Neural crest cell (in vitro differentiated cells): ENCODE measurements at regions not wholly inside any gene's neighbourhood (a gene's known extent, or its start where the extent isn't known, plus 50 kb on each side); places are given as distances from the start of the nearest gene placed in this dataset.

ENCODE experiments used
- DNase-seq: peaks from one replicate; pipeline ENCODE4 v3.0.0; 2021; ENCODE audit warnings: low read depth, mixed read lengths, low spot score
- H3K27ac Mint-ChIP-seq: one replicate; pipeline ENCODE4 v1.8.0; 2021; ENCODE audit warnings: mild to moderate bottlenecking, mixed read lengths; ENCODE audit not compliant: unreplicated experiment
- H3K27me3 Mint-ChIP-seq: 2 replicates; pipeline ENCODE4 v1.8.0; 2021; ENCODE audit warnings: low read depth, mild to moderate bottlenecking, mixed read lengths
- H3K36me3 Mint-ChIP-seq: 2 replicates; pipeline ENCODE4 v1.8.0; 2021; ENCODE audit warnings: low read depth, mild to moderate bottlenecking, mixed read lengths
- H3K4me1 Mint-ChIP-seq: 2 replicates; pipeline ENCODE4 v1.8.0; 2021; ENCODE audit warnings: mixed read lengths
- H3K4me3 Mint-ChIP-seq: one replicate; pipeline ENCODE4 v1.8.0; 2021; ENCODE audit warnings: mild to moderate bottlenecking, mixed read lengths
- H3K9me3 Mint-ChIP-seq: 2 replicates; pipeline ENCODE4 v1.8.0; 2021; ENCODE audit warnings: mixed read lengths
- TF ChIP-seq, protein P1 (sequence below): fragments of 200-600 bp; sonication (generic); conservative IDR thresholded peaks from 2 replicates; pipeline ENCODE4 v1.5.0; 2021; ENCODE audit warnings: antibody characterized with exemption, mild to moderate bottlenecking

DNA sequence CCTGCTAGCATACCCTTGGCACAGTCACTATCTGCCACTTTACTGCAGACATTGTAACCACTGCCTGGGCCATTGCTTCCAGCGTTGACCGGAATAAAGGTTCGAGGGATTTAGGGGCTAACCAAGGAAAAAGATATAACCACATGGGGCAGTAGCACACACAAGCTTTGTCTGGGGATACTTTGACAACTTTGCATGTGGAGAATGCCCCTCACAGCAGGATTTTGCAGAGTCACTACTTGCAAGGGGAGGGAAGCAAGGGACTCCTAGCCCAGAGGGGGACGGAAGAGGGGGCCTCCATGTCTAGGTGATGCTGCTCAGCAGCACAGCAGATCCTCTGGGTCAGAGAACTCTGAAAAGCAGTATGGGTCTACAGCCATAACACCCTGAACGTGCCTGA is 138.7 kb downstream of the SPP2 start:
- DNase-seq, result no peak
- H3K27ac Mint-ChIP-seq, result no peak overlapping the region

DNA sequence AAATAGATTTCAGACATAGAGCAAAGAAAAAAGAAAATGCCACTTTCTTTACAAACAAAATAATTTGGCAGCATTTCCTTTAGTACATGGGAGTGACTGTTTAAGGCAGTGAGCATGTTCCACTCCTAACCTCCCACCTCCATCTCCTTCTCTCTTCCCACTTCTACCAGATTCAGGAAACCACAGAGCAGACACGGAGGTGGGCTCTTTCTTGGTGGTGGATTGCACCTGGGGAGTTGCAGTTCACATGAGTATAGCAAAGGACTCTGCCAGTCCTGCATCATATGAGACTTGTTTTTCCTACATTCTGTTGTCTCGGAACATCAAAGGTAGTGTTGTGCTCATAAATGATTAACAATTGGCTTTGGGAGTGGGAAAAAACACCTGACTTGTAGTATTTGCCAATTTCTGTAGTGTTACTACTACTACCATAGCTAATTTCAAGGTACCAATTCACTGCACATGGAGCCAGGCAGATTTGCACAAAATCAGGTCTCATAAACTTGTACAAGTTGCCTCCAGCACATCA is 137.2 kb downstream of the SPP2 start:
- no peaks in the 10 kb centered on the region for H3K9me3 Mint-ChIP-seq
- no peaks in the 10 kb centered on the region for H3K36me3 Mint-ChIP-seq
- no peaks in the 10 kb centered on the region for H3K27me3 Mint-ChIP-seq
- no peak overlapping the region for H3K27ac Mint-ChIP-seq
- H3K4me1 Mint-ChIP-seq, result no peaks in the 10 kb centered on the region
- H3K4me3 Mint-ChIP-seq, result no peak overlapping the region
- TF ChIP-seq, protein P1, sequence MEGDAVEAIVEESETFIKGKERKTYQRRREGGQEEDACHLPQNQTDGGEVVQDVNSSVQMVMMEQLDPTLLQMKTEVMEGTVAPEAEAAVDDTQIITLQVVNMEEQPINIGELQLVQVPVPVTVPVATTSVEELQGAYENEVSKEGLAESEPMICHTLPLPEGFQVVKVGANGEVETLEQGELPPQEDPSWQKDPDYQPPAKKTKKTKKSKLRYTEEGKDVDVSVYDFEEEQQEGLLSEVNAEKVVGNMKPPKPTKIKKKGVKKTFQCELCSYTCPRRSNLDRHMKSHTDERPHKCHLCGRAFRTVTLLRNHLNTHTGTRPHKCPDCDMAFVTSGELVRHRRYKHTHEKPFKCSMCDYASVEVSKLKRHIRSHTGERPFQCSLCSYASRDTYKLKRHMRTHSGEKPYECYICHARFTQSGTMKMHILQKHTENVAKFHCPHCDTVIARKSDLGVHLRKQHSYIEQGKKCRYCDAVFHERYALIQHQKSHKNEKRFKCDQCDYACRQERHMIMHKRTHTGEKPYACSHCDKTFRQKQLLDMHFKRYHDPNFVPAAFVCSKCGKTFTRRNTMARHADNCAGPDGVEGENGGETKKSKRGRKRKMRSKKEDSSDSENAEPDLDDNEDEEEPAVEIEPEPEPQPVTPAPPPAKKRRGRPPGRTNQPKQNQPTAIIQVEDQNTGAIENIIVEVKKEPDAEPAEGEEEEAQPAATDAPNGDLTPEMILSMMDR, result no peak
- DNase-seq, result no peak

More for the DNA sequence above, 138.7 kb downstream of the SPP2 start:
- no peaks in the 10 kb centered on the region for H3K4me1 Mint-ChIP-seq
- TF ChIP-seq, protein P1, result no peak
- no peaks in the 10 kb centered on the region for H3K36me3 Mint-ChIP-seq
- no peak overlapping the region for H3K4me3 Mint-ChIP-seq
- no peaks in the 10 kb centered on the region for H3K9me3 Mint-ChIP-seq
- H3K27me3 Mint-ChIP-seq, result no peaks in the 10 kb centered on the region

DNA sequence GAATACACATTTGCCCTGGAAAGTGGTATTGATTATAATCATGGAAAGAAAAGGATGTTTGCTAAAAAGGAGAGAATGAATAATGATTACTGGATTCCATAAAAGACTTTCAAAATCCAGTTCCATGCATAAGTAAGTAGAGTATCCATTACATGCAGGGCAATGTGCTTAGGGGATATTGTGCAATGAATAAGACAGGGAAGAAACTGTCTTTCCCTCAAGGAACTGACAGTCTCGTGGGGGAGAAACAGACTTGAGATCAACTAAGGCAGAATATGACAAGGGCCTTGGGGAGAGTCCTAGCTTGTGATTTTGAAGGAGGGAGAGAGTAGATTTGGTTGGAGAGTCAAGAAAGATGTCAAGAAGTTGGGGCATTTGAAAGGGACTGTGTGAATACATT is 130.6 kb downstream of the SPP2 start:
- TF ChIP-seq, protein P1, result no peak
- Mint-ChIP-seq H3K27me3 (peaks cover 2% of the 10 kb centered on the region), H3K9me3 (no peaks in the 10 kb centered on the region), H3K36me3 (no peaks in the 10 kb centered on the region), H3K27ac (no peak overlapping the region), H3K4me3 (no peak overlapping the region), H3K4me1 (peaks cover 6% of the 10 kb centered on the region)
- DNase-seq, result no peak

DNA sequence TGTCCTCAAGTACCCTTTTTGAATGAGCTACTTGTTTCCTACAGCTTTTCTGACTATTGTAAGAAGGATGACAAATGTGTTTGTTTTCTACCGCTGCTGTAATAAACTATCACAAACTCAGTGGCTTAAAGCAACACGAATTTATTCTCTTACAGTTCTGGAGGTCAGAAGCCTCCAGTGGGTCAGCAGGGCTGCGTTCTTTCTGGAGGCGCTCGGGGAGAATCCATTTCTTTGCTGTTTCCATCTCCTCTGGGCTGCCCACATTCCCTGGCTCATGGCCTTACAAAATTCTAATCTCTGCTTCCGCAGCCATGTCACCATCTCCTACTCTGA is 128.5 kb downstream of the SPP2 start:
- TF ChIP-seq, protein P1, result no peak
- no peak overlapping the region for H3K4me3 Mint-ChIP-seq
- peaks cover 2% of the 10 kb centered on the region for H3K27me3 Mint-ChIP-seq

DNA sequence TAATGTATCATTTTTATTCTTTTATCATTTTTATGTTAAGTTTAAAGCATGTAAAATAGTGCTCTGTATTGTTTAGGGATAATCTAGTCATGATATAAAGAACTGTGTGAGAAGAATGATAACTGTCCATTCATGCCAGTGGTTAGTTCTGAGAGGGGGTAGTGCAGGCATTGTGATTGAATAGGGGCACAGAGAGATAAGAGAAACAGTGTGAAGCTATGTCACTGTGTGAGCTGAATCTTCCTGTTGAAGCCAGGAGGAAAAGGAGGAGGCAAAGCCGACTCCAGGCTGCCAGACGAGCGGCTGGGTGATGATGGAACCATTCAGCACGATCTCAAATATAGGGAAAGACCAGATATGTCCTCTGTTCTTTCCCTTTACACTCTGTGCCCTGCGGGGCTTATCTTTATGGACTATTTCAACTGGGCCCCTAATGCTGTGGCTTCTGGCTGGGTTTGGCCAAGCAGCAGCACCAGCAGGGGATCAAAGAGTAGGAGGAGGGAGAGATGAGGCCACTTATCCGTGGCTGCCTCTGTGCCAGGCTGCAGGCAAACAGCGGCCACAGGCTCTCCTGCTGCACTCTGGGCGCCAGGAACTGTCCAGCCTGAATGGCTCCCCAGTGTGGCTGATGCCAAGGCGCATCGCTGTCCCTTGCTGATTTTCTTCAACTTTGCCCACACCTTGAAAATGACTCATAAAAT is 128.0 kb downstream of the SPP2 start:
- DNase-seq, result no peak
- peaks cover 6% of the 10 kb centered on the region for H3K4me1 Mint-ChIP-seq
- no peak overlapping the region for H3K4me3 Mint-ChIP-seq

More for the DNA sequence above, 128.5 kb downstream of the SPP2 start:
- peaks cover 6% of the 10 kb centered on the region for H3K4me1 Mint-ChIP-seq
- H3K27ac Mint-ChIP-seq, result no peak overlapping the region
- DNase-seq, result no peak
- H3K9me3 Mint-ChIP-seq, result no peaks in the 10 kb centered on the region
- H3K36me3 Mint-ChIP-seq, result no peaks in the 10 kb centered on the region

More for the DNA sequence above, 128.0 kb downstream of the SPP2 start:
- Mint-ChIP-seq H3K9me3 (no peaks in the 10 kb centered on the region), H3K36me3 (no peaks in the 10 kb centered on the region), H3K27ac (peak overlapping the region; percentile 60), H3K27me3 (peaks cover 2% of the 10 kb centered on the region)
- TF ChIP-seq, protein P1, result no peak
